ENCODE measurements at regions not wholly inside any gene's neighbourhood (a gene's known extent, or its start where the extent isn't known, plus 50 kb on each side); places are given as distances from the start of the nearest gene placed in this dataset.

DNA sequence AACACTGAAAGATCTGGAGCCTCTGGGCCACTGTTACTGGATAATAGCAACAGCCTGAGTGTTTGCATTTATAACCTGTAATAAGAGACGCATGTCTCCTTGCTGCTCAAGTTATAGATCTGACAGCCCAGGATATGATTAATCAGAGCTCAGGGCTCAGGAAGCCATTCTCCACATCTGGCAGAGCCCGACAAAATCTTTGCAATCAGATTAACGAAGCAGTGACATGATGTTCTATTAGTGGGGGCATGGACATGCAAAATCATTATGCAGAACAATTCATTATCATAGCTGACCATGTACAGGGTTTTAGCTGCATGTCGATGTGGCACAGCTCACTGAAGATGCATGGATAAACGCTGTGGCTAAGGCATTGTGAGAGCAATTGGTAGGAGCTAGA lies 730.3 kb downstream of the ZNF385D start:
- TF ChIP-seq, protein P1, sequence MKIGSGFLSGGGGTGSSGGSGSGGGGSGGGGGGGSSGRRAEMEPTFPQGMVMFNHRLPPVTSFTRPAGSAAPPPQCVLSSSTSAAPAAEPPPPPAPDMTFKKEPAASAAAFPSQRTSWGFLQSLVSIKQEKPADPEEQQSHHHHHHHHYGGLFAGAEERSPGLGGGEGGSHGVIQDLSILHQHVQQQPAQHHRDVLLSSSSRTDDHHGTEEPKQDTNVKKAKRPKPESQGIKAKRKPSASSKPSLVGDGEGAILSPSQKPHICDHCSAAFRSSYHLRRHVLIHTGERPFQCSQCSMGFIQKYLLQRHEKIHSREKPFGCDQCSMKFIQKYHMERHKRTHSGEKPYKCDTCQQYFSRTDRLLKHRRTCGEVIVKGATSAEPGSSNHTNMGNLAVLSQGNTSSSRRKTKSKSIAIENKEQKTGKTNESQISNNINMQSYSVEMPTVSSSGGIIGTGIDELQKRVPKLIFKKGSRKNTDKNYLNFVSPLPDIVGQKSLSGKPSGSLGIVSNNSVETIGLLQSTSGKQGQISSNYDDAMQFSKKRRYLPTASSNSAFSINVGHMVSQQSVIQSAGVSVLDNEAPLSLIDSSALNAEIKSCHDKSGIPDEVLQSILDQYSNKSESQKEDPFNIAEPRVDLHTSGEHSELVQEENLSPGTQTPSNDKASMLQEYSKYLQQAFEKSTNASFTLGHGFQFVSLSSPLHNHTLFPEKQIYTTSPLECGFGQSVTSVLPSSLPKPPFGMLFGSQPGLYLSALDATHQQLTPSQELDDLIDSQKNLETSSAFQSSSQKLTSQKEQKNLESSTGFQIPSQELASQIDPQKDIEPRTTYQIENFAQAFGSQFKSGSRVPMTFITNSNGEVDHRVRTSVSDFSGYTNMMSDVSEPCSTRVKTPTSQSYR (CRISPR knock-in tag; IDR thresholded peaks at IDR 0.05), result no peak
- TF ChIP-seq TEAD4 (CRISPR knock-in tag; IDR thresholded peaks at IDR 0.05), result no peak
- TF ChIP-seq, protein P2, sequence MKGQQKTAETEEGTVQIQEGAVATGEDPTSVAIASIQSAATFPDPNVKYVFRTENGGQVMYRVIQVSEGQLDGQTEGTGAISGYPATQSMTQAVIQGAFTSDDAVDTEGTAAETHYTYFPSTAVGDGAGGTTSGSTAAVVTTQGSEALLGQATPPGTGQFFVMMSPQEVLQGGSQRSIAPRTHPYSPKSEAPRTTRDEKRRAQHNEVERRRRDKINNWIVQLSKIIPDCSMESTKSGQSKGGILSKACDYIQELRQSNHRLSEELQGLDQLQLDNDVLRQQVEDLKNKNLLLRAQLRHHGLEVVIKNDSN (CRISPR knock-in tag; IDR thresholded peaks at IDR 0.05), result no peak
- no peak for TF ChIP-seq MXD4 (CRISPR knock-in tag; IDR thresholded peaks at IDR 0.05; ENCODE audit: borderline replicate concordance)
- TF ChIP-seq, protein P3, sequence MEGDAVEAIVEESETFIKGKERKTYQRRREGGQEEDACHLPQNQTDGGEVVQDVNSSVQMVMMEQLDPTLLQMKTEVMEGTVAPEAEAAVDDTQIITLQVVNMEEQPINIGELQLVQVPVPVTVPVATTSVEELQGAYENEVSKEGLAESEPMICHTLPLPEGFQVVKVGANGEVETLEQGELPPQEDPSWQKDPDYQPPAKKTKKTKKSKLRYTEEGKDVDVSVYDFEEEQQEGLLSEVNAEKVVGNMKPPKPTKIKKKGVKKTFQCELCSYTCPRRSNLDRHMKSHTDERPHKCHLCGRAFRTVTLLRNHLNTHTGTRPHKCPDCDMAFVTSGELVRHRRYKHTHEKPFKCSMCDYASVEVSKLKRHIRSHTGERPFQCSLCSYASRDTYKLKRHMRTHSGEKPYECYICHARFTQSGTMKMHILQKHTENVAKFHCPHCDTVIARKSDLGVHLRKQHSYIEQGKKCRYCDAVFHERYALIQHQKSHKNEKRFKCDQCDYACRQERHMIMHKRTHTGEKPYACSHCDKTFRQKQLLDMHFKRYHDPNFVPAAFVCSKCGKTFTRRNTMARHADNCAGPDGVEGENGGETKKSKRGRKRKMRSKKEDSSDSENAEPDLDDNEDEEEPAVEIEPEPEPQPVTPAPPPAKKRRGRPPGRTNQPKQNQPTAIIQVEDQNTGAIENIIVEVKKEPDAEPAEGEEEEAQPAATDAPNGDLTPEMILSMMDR (IDR thresholded peaks at IDR 0.05), result no peak
- TF ChIP-seq, protein P4, sequence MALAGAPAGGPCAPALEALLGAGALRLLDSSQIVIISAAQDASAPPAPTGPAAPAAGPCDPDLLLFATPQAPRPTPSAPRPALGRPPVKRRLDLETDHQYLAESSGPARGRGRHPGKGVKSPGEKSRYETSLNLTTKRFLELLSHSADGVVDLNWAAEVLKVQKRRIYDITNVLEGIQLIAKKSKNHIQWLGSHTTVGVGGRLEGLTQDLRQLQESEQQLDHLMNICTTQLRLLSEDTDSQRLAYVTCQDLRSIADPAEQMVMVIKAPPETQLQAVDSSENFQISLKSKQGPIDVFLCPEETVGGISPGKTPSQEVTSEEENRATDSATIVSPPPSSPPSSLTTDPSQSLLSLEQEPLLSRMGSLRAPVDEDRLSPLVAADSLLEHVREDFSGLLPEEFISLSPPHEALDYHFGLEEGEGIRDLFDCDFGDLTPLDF (CRISPR knock-in tag; IDR thresholded peaks at IDR 0.05), result no peak
- no peak for TF ChIP-seq JUN (CRISPR knock-in tag; IDR thresholded peaks at IDR 0.05)
- TF ChIP-seq ZNF512 (CRISPR knock-in tag; IDR thresholded peaks at IDR 0.05; ENCODE audit: borderline replicate concordance), result no peak
- no peak for TF ChIP-seq USF2 (CRISPR knock-in tag; IDR thresholded peaks at IDR 0.05)
